ENCODE measurements at regions not wholly inside any gene's neighbourhood (a gene's known extent, or its start where the extent isn't known, plus 50 kb on each side); places are given as distances from the start of the nearest gene placed in this dataset.

DNA sequence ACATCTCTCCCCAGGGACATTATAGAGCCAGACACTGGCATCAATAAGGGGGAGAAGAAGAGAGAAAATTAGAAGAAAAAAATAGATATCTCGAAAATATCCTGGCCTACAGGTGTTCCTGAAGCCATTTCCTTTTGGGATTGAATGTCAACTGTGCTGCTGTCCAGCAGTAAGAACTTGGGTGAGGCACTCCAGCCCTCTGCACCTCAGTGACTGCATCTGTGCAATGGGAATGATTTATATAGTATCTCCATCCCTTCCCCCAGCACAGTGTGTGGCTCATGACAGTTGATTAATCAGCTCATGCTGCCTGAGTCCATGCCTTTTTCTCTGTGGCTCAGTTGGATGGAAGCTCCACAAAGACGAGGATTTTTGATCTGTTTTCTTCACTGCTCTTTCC is 74.1 kb upstream of the TINAGL1 start:
- peaks cover 9% of the 10 kb centered on the region for H3K4me1 ChIP-seq (ENCODE audit: control insufficient read depth, insufficient read depth, low read length)
- H2AK9ac ChIP-seq (replicated peaks; ENCODE audit: low read depth, low read length, poor library complexity) = no peak overlapping the region
- H3K4me2 ChIP-seq (ENCODE audit: low read depth, low read length) = no peak overlapping the region
- no peak overlapping the region for H3K4ac ChIP-seq (ENCODE audit: low read depth, low read length)
- H4K91ac ChIP-seq (ENCODE audit: insufficient read depth, low read depth, low read length) = no peak overlapping the region
- no peaks in the 10 kb centered on the region for H3K36me3 ChIP-seq (ENCODE audit: control insufficient read depth, insufficient read depth, low read length)
- CTCF ChIA-PET = interaction anchor here (1.1 kb wide), 1 partner anchor 8 kb away, joined by 4 read pairs; no protein-coding TSS in a partner anchor
- H3K9me1 ChIP-seq (ENCODE audit: insufficient read depth, low read length) = peaks cover 7% of the 10 kb centered on the region
- no peak overlapping the region for H3K23ac ChIP-seq (ENCODE audit: low read depth, low read length)
- no peak overlapping the region for H2BK15ac ChIP-seq (ENCODE audit: low read depth, low read length)
- H3K9ac ChIP-seq (ENCODE audit: low read depth, low read length) = no peak overlapping the region
- no peaks in the 10 kb centered on the region for H3K9me3 ChIP-seq (ENCODE audit: control insufficient read depth, insufficient read depth, low read length)
- BruUV-seq (replicated peaks) = no TSS peak
- H3K79me1 ChIP-seq (ENCODE audit: low read depth in 1 of 2, low read length in 2 of 2) = no peaks in the 10 kb centered on the region
- H4K5ac ChIP-seq (ENCODE audit: low read depth, low read length) = no peak overlapping the region
- no peak for DNase-seq
- H3K14ac ChIP-seq (replicated peaks; ENCODE audit: low read depth, low read length) = no peak overlapping the region
- POLR2A ChIA-PET (ENCODE audit: unreplicated experiment) = no interaction called here
- no peak overlapping the region for H3K56ac ChIP-seq (ENCODE audit: extremely low read depth, insufficient read depth, low read length)
- in situ Hi-C loops (cut with MboI; ENCODE audit: low sequenced_read_pairs) (no loop called here), intact Hi-C loops (cut with micrococcal nuclease) (no loop called here), dilution Hi-C loops (cut with HindIII; ENCODE audit: low sequenced_read_pairs, unreplicated experiment) (no loop called here)
- no CpG with 5 or more reads among the region's 2 CpGs for WGBS, 2 experiments (ENCODE audit: extremely low coverage in 2 of 2, insufficient read length in 1 of 2)
- no peak overlapping the region for H2AK5ac ChIP-seq (ENCODE audit: low read depth, low read length)
- ATAC-seq (ENCODE audit: low read depth) = no peak
- H2BK120ac ChIP-seq (ENCODE audit: low read depth, low read length) = no peak overlapping the region
- no peaks in the 10 kb centered on the region; the same call in 1 of the 2 replicates for H4K20me1 ChIP-seq (ENCODE audit: insufficient read depth, low read length)
- no peak overlapping the region for H2BK5ac ChIP-seq (ENCODE audit: low read depth, low read length, poor library complexity, severe bottlenecking)
- no peak overlapping the region for H4K8ac ChIP-seq (ENCODE audit: low read depth in 2 of 2, low read length in 2 of 2)
- H2AFZ ChIP-seq (replicated peaks; ENCODE audit: low read length, poor library complexity) = no peak overlapping the region
- TF ChIP-seq RCOR1 (IDR thresholded peaks at IDR 0.05; ENCODE audit: insufficient replicate concordance, low read length) (no peak), BHLHE40 (IDR thresholded peaks at IDR 0.05; ENCODE audit: low read depth, low read length) (no peak), FOS (IDR thresholded peaks at IDR 0.05; ENCODE audit: low read depth, low read length) (no peak), MXI1 (IDR thresholded peaks at IDR 0.05; ENCODE audit: borderline replicate concordance, low read depth, low read length) (no peak), POLR2A (IDR thresholded peaks at IDR 0.05; ENCODE audit: low read depth, low read length) (no peak), MAFK (IDR thresholded peaks at IDR 0.05; ENCODE audit: low read depth, low read length) (no peak), CHD1 (IDR thresholded peaks at IDR 0.05; ENCODE audit: low read depth, low read length) (no peak), MAZ (IDR thresholded peaks at IDR 0.05; ENCODE audit: borderline replicate concordance, low read depth, low read length) (no peak), SMC3 (IDR thresholded peaks at IDR 0.05; ENCODE audit: low read depth, low read length) (no peak), RAD21 (IDR thresholded peaks at IDR 0.05; ENCODE audit: low read length) (no peak), RFX5 (IDR thresholded peaks at IDR 0.05; ENCODE audit: low read depth, low read length) (no peak), NFE2L2 (IDR thresholded peaks at IDR 0.05; ENCODE audit: low read depth, low read length) (no peak), CEBPB (IDR thresholded peaks at IDR 0.05; ENCODE audit: low read depth, low read length) (no peak)
- TF ChIP-seq, protein P1, sequence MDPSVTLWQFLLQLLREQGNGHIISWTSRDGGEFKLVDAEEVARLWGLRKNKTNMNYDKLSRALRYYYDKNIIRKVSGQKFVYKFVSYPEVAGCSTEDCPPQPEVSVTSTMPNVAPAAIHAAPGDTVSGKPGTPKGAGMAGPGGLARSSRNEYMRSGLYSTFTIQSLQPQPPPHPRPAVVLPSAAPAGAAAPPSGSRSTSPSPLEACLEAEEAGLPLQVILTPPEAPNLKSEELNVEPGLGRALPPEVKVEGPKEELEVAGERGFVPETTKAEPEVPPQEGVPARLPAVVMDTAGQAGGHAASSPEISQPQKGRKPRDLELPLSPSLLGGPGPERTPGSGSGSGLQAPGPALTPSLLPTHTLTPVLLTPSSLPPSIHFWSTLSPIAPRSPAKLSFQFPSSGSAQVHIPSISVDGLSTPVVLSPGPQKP (IDR thresholded peaks at IDR 0.05; ENCODE audit: borderline replicate concordance, low read depth, low read length) = no peak
- TF ChIP-seq, protein P2, sequence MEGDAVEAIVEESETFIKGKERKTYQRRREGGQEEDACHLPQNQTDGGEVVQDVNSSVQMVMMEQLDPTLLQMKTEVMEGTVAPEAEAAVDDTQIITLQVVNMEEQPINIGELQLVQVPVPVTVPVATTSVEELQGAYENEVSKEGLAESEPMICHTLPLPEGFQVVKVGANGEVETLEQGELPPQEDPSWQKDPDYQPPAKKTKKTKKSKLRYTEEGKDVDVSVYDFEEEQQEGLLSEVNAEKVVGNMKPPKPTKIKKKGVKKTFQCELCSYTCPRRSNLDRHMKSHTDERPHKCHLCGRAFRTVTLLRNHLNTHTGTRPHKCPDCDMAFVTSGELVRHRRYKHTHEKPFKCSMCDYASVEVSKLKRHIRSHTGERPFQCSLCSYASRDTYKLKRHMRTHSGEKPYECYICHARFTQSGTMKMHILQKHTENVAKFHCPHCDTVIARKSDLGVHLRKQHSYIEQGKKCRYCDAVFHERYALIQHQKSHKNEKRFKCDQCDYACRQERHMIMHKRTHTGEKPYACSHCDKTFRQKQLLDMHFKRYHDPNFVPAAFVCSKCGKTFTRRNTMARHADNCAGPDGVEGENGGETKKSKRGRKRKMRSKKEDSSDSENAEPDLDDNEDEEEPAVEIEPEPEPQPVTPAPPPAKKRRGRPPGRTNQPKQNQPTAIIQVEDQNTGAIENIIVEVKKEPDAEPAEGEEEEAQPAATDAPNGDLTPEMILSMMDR (conservative IDR thresholded peaks at IDR 0.05; ENCODE audit: low read depth, low read length) = no peak
- TF ChIP-seq, protein P3, sequence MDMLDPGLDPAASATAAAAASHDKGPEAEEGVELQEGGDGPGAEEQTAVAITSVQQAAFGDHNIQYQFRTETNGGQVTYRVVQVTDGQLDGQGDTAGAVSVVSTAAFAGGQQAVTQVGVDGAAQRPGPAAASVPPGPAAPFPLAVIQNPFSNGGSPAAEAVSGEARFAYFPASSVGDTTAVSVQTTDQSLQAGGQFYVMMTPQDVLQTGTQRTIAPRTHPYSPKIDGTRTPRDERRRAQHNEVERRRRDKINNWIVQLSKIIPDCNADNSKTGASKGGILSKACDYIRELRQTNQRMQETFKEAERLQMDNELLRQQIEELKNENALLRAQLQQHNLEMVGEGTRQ (IDR thresholded peaks at IDR 0.05; ENCODE audit: low read depth, low read length) = no peak
- no peak overlapping the region for H2BK20ac ChIP-seq (ENCODE audit: low read depth, low read length)
- H3K18ac ChIP-seq (ENCODE audit: low read depth, low read length) = no peak overlapping the region
- H3K27ac ChIP-seq (ENCODE audit: insufficient read depth, low read length) = no peak overlapping the region
- peaks cover 57% of the 10 kb centered on the region for H3K27me3 ChIP-seq (ENCODE audit: control insufficient read depth, insufficient read depth, low read length)
- H3K4me3 ChIP-seq (ENCODE audit: insufficient read depth, low read depth, low read length) = no peak overlapping the region
